HCT116 (cell line): ENCODE measurements at regions not wholly inside any gene's neighbourhood (a gene's known extent, or its start where the extent isn't known, plus 50 kb on each side); places are given as distances from the start of the nearest gene placed in this dataset.

ENCODE experiments used
- ATAC-seq: fragments of 200-7000 bp; cut with Tn5 transposase; 2 replicates; pipeline ENCODE4 v1.9.1; 2020; ENCODE audit warnings: mild to moderate bottlenecking, moderate library complexity
- BruUV-seq: library from RNA; stranded (reverse); fragments of 400-500 nt; replicated peaks from 2 replicates; lab custom pipeline; 2021; lab: Mats Ljungman, UMichigan
- CTCF ChIA-PET: fragments of 300-600 bp; sonication (Branson Sonifier 250); formaldehyde crosslinking; loops from one replicate; lab custom pipeline; 2021; ENCODE audit warnings: antibody characterized with exemption; lab: Charles Lee
- POLR2A ChIA-PET: fragments of 300-600, 350-600 bp; sonication (Branson Sonifier 250); formaldehyde crosslinking; loops from one replicate; lab custom pipeline; 2021; ENCODE audit warnings: antibody characterized with exemption; lab: Charles Lee
- RAD21 ChIA-PET, 2 experiments: fragments of 300-600 bp; sonication (Branson Sonifier 250); formaldehyde crosslinking; loops; one replicate each; lab custom pipeline; 2023; ENCODE audit warnings: low total read pairs in 2 of 2; ENCODE audit not compliant: uncharacterized antibody in 2 of 2, unreplicated experiment in 2 of 2, low non-redundant PET in 1 of 2; lab: Charles Lee
- DNase-seq: peaks from one replicate; pipeline ENCODE4 v3.0.0-alpha.2; 2010; ENCODE audit warnings: low read depth, low spot score
- H2AFZ ChIP-seq: fragments of 200-600 bp; shearing (Covaris generic), sonication (generic); 2 replicates; pipeline ENCODE4 v1.6.1; 2017; ENCODE audit warnings: low read depth, mixed run types, mixed read lengths, antibody characterized with exemption, low read length; ENCODE audit not compliant: poor library complexity, severe bottlenecking
- H3K27ac ChIP-seq: 2 replicates; pipeline ENCODE4 v1.5.1; 2012; ENCODE audit warnings: low read depth, low read length
- H3K27me3 ChIP-seq: fragments of 200-600 bp; sonication (generic); 2 replicates; pipeline ENCODE4 v1.6.1; 2016; ENCODE audit warnings: mixed run types, low read length, mixed read lengths; ENCODE audit not compliant: insufficient read depth
- H3K36me3 ChIP-seq, 2 experiments: fragments of 200-500 bp in 1 of 2; fragments of 200-600 bp in 1 of 2; sonication (Bioruptor generic) in 1 of 2; sonication (generic) in 1 of 2; 2 replicates each; pipeline versions ENCODE4 v1.5.1 to v1.6.1; 2014 to 2016; ENCODE audit warnings: low read length in 2 of 2, inconsistent platforms in 1 of 2, mixed read lengths in 1 of 2, mixed run types in 1 of 2; ENCODE audit not compliant: insufficient read depth in 2 of 2, control insufficient read depth in 1 of 2
- H3K4me1 ChIP-seq, 2 experiments: fragments of 200-600 bp in 1 of 2; sonication (generic) in 1 of 2; 2 replicates each; pipeline versions ENCODE4 v1.5.1 to v1.6.1; 2012 to 2017; ENCODE audit warnings: low read length in 2 of 2, inconsistent platforms in 1 of 2, mild to moderate bottlenecking in 1 of 2, mixed read lengths in 1 of 2, mixed run types in 1 of 2, moderate library complexity in 1 of 2; ENCODE audit not compliant: insufficient read depth in 2 of 2, control insufficient read depth in 1 of 2
- H3K4me2 ChIP-seq: fragments of 200-600 bp; sonication (generic); 2 replicates; pipeline ENCODE4 v1.6.1; 2017; ENCODE audit warnings: mixed run types, low read length, mixed read lengths
- H3K4me3 ChIP-seq, 2 experiments: fragments of 200-600 bp in 1 of 2; sonication (generic) in 1 of 2; replicated peaks in 1 of 2; 2 replicates each; pipeline ENCODE4 v1.5.1; 2011 to 2016; ENCODE audit warnings: low read length in 2 of 2, control low read depth in 1 of 2, low read depth in 1 of 2, mild to moderate bottlenecking in 1 of 2, mixed read lengths in 1 of 2, mixed run types in 1 of 2
- H3K79me2 ChIP-seq: fragments of 200-600 bp; sonication (generic); 2 replicates; pipeline ENCODE4 v1.6.1; 2017; ENCODE audit warnings: mild to moderate bottlenecking, mixed run types, low read length, moderate library complexity, mixed read lengths; ENCODE audit not compliant: insufficient read depth
- H3K9ac ChIP-seq: fragments of 200-600 bp; sonication (generic); 2 replicates; pipeline ENCODE4 v1.6.1; 2016; ENCODE audit warnings: low read length, mixed read lengths
- H3K9me2 ChIP-seq: fragments of 200-600 bp; sonication (generic), shearing (Covaris generic); 2 replicates; pipeline ENCODE4 v1.6.1; 2017; ENCODE audit warnings: mixed run types, mild to moderate bottlenecking, moderate library complexity; ENCODE audit not compliant: insufficient read depth
- H3K9me3 ChIP-seq, 2 experiments: fragments of 200-500 bp in 1 of 2; fragments of 200-600 bp in 1 of 2; sonication (Bioruptor generic) in 1 of 2; sonication (generic) in 1 of 2; 2 replicates each; pipeline ENCODE4 v1.6.1; 2014 to 2017; ENCODE audit warnings: low read length in 2 of 2, mixed read lengths in 2 of 2, inconsistent platforms in 1 of 2, low read depth in 1 of 2, mild to moderate bottlenecking in 1 of 2, mixed run types in 1 of 2, moderate library complexity in 1 of 2; ENCODE audit not compliant: control insufficient read depth in 1 of 2, insufficient read depth in 1 of 2
- H4K20me1 ChIP-seq: fragments of 200-600 bp; sonication (generic), shearing (Covaris generic); 2 replicates; pipeline ENCODE4 v1.6.1; 2017; ENCODE audit warnings: mixed run types, mild to moderate bottlenecking, moderate library complexity; ENCODE audit not compliant: insufficient read depth
- CBX3 ChIP-seq: IDR thresholded peaks from 2 replicates; pipeline ENCODE4 v1.6.1; 2012; ENCODE audit warnings: low read depth
- CEBPB ChIP-seq: IDR thresholded peaks from 2 replicates; pipeline ENCODE4 v1.6.1; 2012; ENCODE audit warnings: low read depth
- EZH2 ChIP-seq: fragments of 200-600 bp; sonication (generic); IDR thresholded peaks from 2 replicates; pipeline ENCODE4 v1.6.1; 2017; ENCODE audit warnings: antibody characterized with exemption, mixed run types
- EZH2phosphoT487 ChIP-seq: fragments of 200-600 bp; IDR thresholded peaks from 2 replicates; pipeline ENCODE4 v1.6.1; 2018; ENCODE audit warnings: antibody characterized with exemption, borderline replicate concordance
- FOSL1 ChIP-seq: IDR thresholded peaks from 2 replicates; pipeline ENCODE4 v1.6.1; 2012; ENCODE audit warnings: low read depth
- JUND ChIP-seq: IDR thresholded peaks from 2 replicates; pipeline ENCODE4 v1.6.1; 2012
- POLR2AphosphoS5 ChIP-seq: IDR thresholded peaks from 2 replicates; pipeline ENCODE4 v1.6.1; 2011; ENCODE audit warnings: mild to moderate bottlenecking, low read depth, low read length, moderate library complexity
- SIN3A ChIP-seq: IDR thresholded peaks from 2 replicates; pipeline ENCODE4 v1.6.1; 2012; ENCODE audit warnings: low read depth
- SP1 ChIP-seq: IDR thresholded peaks from 2 replicates; pipeline ENCODE4 v1.6.1; 2012; ENCODE audit warnings: low read depth
- TCF7L2 ChIP-seq: IDR thresholded peaks from 2 replicates; pipeline ENCODE4 v1.7.0; 2011; ENCODE audit warnings: borderline replicate concordance, inconsistent platforms; ENCODE audit not compliant: insufficient read depth, insufficient read length; ENCODE audit errors: extremely low read depth
- intact Hi-C: fragments of 100-400 bp; cut with micrococcal nuclease; formaldehyde crosslinking; loops from 2 replicates; pipeline ENCODE4 v1.10.0; 2022
- TF ChIP-seq, protein P1 (sequence below): IDR thresholded peaks from 2 replicates; pipeline ENCODE4 v1.6.1; 2012
- TF ChIP-seq, protein P2 (sequence below): IDR thresholded peaks from 2 replicates; pipeline ENCODE4 v1.6.1; 2012; ENCODE audit warnings: low read depth
- TF ChIP-seq, protein P3 (sequence below): IDR thresholded peaks from 2 replicates; pipeline ENCODE4 v1.6.1; 2011; ENCODE audit warnings: mild to moderate bottlenecking, low read length, moderate library complexity; ENCODE audit not compliant: insufficient replicate concordance; ENCODE audit errors: extremely low read depth

DNA sequence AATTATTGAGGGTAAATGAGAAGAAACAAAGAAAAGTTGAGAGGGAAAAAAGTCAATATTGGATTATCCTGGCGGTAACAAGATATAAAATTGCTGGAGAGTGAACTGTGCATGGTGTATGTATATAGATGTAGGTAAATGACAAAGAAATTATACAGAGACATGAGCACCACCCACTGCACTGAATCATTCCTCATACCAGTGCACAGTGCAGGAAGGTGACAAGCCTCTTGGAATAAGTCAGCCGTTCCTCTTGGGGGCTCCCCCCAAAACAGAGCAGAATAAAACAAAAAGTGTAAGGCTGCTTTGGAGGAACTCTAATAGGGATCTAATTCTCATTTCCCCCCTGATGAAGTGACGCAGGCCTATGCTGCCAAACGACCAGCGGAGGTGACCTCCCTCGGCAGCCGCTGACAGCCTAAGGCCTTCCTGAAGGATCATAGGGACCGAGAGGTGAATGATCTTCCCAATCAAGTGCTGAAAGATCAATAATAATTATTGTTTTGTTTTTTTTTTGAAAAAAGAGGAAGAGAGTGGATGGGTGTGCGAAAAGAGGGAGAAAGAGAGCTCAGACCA, 245.0 kb downstream of the PSAT1 start:
- DNase-seq: no peak
- no peak overlapping the region for H3K9ac ChIP-seq
- H3K4me2 ChIP-seq: no peak overlapping the region
- no TSS peak for BruUV-seq
- no peaks in the 10 kb centered on the region for H3K36me3 ChIP-seq
- POLR2A ChIA-PET: no interaction called here
- CTCF ChIA-PET: no interaction called here
- no peaks in the 10 kb centered on the region for H3K27me3 ChIP-seq
- H3K79me2 ChIP-seq: no peaks in the 10 kb centered on the region
- H3K9me3 ChIP-seq: no peaks in the 10 kb centered on the region
- TF ChIP-seq JUND (no peak), EZH2 (no peak), EZH2phosphoT487 (no peak), CEBPB (no peak), CBX3 (no peak), POLR2AphosphoS5 (no peak), SIN3A (no peak), SP1 (no peak), TCF7L2 (no peak), FOSL1 (no peak)
- TF ChIP-seq, protein P1, sequence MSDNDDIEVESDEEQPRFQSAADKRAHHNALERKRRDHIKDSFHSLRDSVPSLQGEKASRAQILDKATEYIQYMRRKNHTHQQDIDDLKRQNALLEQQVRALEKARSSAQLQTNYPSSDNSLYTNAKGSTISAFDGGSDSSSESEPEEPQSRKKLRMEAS: no peak
- TF ChIP-seq, protein P2, sequence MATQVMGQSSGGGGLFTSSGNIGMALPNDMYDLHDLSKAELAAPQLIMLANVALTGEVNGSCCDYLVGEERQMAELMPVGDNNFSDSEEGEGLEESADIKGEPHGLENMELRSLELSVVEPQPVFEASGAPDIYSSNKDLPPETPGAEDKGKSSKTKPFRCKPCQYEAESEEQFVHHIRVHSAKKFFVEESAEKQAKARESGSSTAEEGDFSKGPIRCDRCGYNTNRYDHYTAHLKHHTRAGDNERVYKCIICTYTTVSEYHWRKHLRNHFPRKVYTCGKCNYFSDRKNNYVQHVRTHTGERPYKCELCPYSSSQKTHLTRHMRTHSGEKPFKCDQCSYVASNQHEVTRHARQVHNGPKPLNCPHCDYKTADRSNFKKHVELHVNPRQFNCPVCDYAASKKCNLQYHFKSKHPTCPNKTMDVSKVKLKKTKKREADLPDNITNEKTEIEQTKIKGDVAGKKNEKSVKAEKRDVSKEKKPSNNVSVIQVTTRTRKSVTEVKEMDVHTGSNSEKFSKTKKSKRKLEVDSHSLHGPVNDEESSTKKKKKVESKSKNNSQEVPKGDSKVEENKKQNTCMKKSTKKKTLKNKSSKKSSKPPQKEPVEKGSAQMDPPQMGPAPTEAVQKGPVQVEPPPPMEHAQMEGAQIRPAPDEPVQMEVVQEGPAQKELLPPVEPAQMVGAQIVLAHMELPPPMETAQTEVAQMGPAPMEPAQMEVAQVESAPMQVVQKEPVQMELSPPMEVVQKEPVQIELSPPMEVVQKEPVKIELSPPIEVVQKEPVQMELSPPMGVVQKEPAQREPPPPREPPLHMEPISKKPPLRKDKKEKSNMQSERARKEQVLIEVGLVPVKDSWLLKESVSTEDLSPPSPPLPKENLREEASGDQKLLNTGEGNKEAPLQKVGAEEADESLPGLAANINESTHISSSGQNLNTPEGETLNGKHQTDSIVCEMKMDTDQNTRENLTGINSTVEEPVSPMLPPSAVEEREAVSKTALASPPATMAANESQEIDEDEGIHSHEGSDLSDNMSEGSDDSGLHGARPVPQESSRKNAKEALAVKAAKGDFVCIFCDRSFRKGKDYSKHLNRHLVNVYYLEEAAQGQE: no peak
- TF ChIP-seq, protein P3, sequence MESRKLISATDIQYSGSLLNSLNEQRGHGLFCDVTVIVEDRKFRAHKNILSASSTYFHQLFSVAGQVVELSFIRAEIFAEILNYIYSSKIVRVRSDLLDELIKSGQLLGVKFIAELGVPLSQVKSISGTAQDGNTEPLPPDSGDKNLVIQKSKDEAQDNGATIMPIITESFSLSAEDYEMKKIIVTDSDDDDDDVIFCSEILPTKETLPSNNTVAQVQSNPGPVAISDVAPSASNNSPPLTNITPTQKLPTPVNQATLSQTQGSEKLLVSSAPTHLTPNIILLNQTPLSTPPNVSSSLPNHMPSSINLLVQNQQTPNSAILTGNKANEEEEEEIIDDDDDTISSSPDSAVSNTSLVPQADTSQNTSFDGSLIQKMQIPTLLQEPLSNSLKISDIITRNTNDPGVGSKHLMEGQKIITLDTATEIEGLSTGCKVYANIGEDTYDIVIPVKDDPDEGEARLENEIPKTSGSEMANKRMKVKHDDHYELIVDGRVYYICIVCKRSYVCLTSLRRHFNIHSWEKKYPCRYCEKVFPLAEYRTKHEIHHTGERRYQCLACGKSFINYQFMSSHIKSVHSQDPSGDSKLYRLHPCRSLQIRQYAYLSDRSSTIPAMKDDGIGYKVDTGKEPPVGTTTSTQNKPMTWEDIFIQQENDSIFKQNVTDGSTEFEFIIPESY: no peak
- TF ChIP-seq, all 23 proteins: peak for 0
- ATAC-seq: no peak
- Histone ChIP-seq H3K4me3 (no peak overlapping the region), H4K20me1 (no peaks in the 10 kb centered on the region), H3K9me2 (no peaks in the 10 kb centered on the region), H3K27ac (no peak overlapping the region), H2AFZ (no peak overlapping the region), H3K4me1 (no peaks in the 10 kb centered on the region)
- intact Hi-C loops: no loop called here
- RAD21 ChIA-PET: no interaction called here
